ENCODE measurements at regions not wholly inside any gene's neighbourhood (a gene's known extent, or its start where the extent isn't known, plus 50 kb on each side); places are given as distances from the start of the nearest gene placed in this dataset.

DNA sequence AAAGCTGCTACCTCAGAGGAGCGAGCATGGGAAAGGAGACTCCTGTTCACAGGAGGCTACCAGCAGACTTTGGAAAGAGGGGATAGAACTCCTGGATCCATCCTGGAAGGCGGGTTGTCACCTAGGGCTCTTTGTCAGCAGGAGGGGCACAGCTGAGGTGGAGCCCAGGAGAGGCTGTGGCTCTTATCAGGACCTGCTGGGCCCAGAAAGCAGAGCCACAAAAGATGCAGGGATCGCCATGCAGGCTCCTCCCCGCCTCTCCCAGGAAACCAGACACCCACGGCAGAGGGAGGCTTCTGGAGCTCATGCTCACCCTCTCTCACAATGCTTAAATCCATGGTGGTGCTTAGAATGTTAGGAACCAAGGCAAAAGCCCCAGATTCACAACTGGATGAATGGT lies 994.2 kb downstream of the UQCRFS1 start:
- DNase-seq (ENCODE audit: low read depth), result no peak

DNA sequence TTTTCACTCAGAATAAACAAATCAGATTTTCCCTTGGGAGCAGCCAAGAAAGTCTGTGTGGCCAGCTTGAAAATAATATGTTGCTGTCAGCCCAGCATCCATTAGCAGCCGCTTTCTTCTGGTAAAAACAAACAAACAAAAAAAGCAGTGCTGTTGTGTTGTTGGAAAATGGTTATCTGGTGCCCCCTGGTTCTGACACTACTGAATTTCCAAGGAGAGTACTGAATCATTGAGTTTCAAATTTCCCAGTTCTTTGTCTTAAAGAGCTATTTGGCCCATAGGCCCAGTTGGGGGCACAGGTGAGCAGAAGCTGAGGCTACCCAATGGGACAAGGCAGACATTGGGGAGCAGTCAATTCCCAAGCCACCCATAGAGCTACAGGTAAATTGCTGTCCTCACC lies 995.9 kb downstream of the UQCRFS1 start:
- no peak for DNase-seq (ENCODE audit: low read depth)

DNA sequence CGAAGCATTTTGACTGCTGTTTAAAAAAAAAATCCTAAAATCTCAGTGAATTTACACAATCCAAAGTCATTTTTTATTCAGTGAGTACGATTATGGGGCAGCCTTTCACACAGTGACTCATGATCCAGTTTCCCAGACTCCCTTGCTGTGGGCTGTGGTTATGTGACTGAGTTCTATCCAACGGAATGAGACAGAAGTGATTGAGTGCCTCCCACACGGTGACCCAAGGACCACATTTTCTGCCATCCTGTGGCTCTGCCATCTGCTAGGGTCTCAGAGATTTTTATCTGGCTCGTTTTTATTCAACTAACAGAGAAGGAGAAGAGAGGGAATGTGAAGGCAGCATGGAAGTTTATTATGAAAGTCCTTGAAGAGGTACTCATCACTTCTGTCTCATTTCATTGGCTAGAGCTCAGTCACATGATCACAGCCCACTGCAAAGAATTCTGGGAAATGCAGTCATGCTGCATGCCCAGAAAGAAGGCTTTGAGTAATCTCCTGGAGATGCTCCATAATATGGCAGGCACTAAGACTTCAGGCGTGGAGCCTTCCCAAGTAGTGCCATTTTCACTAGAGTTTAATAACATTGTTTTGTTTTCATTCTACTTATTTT lies 999.4 kb downstream of the UQCRFS1 start:
- no peak for DNase-seq (ENCODE audit: low read depth)

DNA sequence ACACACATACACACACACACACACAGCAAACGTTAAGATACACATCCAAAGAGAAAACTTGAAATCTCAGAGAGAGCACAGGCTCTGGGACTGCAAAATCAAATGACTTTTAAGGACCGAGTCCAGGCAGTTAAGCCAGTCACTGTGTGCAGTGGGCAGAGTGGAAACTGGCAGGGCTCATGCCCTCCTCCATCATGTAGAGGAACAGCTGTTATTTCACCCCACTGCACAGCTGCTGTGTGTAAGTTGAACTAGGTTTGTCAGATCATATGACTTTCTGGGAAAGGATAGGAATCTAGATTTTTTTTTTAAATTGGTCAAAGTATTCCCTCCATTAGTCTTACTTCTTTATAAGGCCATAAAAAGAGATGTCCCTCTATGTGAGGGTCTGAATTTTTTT lies 1002.1 kb downstream of the UQCRFS1 start:
- DNase-seq (ENCODE audit: low read depth), result no peak

DNA sequence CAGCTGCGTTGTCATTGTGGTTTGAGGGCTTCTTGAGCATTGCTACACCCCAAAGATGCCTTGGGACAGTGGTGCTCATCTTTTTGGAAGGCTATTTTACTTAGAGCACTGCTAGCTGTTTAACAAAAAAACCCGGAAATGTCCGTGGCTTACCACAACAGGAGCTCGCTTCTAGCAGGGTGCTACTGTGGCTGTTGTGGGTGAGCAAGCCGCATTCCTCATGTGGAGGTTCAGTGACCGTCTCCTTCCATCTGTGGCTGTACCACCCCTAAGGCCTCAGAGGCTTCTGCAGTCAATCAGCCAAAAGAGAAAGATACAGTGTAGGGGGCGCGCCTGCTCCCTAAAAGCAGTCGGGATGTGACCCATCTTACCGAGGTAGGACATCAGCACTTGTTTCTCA lies 1004.2 kb downstream of the UQCRFS1 start:
- no peak for DNase-seq (ENCODE audit: low read depth)

DNA sequence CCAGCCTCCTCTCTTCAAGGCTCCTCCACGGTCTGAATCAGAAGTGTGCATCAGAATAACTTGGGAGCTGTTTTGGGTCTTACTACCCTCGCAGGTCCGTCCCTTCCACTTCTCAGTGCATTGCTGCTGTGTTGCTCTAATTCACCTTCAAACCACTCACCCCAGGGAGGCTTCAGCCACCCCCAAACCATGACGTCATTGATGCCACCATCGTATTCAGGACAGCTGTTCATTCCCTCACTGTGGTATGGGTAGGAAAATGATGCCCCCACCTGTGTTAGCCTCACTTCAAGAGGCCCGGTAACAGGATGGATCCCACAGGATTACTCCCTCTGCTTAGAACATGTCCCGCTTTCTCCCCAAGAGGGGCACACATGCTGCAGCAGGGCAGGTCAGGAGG lies 1005.7 kb downstream of the UQCRFS1 start:
- no peak for DNase-seq (ENCODE audit: low read depth)

DNA sequence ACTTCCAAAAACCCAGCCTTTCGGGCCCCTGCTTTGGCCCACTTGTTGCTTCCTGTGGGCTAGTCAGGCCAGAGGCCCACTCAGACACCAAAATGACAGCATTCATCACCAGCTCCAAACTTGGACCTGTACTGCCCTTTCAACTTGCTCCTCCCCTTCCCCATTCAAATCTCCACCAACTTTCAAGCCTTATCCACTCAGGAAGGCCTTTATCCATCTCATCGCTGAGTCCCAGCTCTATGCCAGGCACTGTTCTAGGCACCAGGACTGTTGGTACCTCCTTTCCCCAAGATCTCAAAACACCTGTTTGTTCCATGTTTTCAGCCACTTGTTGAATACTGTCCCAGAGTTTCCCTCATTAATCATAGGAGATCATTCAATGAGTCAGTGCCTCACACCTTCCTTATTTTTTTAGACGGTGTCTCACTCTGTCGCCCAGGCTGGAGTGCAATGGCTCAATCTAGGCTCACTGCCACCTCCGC lies 1011.4 kb downstream of the UQCRFS1 start:
- DNase-seq (ENCODE audit: low read depth), result no peak

DNA sequence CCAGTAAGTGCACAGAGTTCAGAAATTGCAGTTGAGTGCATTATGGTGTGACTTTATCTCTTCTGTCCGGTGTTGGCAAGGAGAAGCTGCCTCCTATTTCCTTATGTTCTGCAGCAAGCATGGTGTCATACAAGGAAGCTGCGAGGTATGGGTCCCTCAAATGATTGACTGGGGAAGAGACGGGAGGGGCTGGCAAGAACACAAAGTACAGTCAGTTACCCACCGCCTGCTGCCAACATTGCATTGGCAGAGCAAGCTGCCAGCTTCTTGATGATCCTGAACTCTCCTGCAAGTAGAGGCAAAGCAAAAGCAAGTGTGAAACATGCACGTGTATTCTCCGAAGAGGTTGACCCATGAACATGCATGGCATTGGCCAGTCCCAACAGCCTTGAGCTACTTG lies 1013.6 kb downstream of the UQCRFS1 start:
- DNase-seq (ENCODE audit: low read depth), result no peak

DNA sequence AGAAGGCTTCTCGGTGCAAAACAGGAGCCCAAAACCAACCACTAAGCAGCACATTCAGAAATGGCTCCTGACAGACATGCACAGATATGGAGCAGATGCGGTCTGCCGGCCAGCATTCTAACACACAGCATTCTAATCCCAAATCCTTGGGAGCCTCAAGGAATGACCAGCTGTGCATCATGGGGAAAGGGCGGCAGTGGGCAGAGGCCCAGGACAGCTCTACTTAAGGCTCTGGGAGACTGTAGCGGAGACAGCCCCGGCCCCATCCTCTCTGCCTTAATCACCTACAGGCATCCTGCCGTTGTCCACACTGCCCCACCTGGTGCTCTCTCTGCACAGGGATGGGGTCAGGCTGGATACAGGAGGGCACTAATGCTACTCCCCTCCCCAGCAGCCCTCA lies 1016.0 kb downstream of the UQCRFS1 start:
- no peak for DNase-seq (ENCODE audit: low read depth)

DNA sequence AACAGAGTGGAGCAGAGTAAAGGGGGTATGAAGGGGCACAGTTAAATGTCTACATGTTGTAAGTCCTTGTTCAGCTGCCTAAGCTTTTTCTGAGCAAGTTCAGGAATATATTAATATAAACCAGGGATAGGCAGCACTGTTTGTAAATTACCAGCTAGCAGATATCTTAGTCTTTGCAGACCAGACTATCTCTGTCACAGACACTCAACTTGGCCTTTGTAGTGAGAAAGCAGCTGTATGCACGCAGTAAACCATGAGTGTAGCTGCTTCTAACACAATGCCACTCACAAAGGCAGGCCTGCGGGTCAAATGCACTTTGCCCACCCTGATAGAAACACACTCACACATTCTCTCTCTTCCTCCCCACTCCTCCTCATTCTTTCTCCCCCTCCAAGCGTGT lies 1016.9 kb downstream of the UQCRFS1 start:
- DNase-seq (ENCODE audit: low read depth), result no peak

DNA sequence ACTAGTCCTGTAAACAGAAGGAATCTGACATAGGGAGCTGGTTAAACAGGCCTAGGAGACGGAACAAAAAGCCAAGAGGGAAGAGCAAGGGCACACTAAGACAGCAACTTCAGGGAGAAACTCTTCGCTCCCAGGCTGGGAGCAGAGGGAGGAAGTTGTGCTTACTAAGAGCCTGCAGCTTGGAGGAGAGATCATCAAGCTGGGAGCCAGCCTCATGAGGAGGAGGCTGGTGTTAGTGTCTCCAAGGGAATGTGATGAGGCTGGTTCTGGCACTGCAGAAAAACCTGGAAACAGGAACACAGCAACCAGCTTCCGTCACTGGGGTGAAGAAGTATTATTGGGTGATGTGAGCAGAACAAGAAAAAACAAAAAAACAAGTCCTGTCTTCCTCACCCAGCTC lies 1027.3 kb downstream of the UQCRFS1 start:
- no peak for DNase-seq (ENCODE audit: low read depth)

DNA sequence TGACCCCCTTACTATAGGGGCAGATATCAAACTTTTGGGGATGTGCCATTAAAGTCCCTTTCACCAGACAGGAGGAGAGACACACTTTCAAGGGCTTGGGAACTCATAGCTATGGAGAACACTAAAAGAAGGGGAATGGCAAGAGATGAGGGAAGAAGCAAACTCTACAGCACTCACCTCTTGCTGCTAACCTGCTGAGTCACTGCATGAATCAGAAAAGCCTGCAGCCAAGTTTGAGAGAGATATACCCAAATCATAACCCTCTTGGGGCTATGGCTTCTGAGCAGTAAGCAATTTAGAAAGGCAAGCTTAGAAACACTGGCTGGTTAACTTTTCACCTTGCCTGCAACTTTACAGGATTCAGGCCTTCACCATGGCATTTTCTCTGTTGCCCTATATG lies 1028.0 kb downstream of the UQCRFS1 start:
- no peak for DNase-seq (ENCODE audit: low read depth)

DNA sequence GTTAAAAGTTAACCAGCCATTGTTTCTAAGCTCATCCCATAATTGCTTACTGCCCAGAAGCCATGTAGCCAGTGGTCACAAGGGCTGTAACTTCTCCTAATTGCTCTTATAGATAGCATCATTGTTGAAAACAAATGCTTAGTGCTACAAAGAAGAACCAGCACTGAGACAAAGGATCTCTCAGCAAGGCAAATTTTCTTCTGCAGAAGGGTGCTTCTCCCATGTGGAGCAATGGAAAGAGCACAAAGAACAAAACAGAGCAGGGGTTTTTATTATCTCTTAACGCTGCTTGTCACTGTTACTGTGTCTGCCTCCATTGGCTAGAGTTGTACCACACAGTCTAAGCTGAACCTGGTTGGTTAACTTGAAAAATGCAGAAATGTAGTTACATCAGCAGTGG lies 1036.8 kb downstream of the UQCRFS1 start:
- no peak for DNase-seq (ENCODE audit: low read depth)

DNA sequence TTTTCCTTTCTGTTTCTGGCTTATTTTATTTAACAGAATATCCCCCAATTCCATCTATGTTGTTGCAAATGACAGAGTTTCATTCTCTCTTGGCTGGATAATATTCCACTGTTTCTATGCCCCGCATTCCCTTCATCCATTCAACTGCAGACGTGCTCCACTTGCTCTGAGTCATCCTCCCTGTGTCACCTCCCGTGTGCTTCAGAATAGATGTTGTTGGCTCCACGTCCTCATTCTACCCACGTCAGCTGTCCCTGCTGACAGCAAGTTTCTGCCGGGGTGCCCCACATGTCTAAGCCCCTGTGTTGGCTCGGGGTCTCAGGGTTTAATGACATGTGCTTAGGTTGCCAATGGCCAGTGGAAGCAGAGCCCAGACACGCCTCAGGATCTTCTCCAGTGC lies 1041.0 kb downstream of the UQCRFS1 start:
- DNase-seq (ENCODE audit: low read depth), result no peak

DNA sequence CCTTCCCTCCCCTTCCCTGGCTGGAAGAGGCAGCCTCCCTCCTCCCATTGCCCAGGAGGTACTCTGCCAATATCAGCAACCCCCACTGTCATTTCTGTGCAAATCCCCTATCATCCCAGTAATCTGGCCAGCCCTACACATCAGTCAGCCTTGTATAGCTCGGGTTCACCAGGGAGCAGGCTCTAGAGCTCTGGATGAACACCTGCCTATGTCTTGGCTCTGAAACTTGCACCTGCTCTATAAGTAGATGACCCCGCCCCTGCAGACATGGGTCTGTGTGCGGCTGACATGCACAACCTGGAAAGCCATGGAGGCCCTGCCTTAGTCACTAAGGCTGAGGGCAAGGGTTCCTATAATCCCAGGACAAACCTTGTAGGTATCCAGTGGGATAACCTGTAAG lies 1042.9 kb downstream of the UQCRFS1 start:
- DNase-seq (ENCODE audit: low read depth), result no peak

DNA sequence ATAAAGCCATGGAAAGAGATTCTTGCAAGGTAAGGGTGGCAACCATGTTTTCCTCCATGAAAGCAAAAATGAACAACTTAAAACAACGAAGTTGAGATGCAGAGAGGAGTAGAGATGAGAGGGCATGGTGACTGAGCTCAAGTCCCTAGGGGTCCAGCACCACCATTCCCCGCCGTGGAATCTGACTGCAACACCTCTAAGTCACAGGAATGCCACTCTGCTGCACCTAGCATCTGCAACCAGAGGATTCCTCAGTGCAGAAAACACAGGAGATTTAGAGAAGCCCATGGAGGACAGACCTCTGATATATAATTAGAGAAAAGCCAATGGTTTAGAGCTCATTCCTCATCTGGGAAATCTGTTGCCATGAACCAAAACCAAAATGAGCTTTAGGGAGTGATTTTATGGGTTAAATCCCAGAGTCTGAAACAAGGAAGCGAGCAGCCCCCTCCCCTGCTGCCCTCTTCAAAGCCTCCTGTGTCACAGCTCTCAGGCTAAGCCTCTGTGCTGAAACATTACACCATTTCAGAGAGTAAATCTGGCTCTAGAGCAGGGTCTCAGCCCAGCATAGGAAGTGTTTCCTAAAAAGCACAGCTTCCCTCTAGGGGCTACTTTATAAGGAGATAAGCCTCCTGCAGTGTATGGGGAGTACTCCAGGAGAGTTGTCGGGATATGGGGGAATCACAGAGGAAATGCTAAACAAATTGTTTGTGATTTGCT lies 1043.6 kb downstream of the UQCRFS1 start:
- no peak for DNase-seq (ENCODE audit: low read depth)

DNA sequence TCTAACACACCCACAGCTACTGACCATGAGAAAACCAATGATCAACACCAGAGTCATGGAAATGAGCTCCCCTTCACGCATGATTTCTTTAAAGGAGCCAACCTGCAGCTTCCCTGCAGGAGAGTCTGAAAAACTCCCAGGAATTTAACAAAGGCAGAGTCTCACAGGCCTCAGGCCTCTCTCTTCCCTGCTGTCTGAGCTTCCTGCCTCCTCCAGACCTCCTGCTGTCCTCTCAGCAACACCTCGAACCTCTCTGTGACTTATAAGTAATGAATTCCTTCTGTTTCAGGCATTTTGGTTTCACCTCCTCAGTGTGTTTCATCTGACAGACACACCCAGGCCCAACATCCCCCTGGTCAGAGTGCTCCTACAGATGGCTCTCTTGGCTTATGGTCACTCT lies 1044.4 kb downstream of the UQCRFS1 start:
- DNase-seq (ENCODE audit: low read depth), result no peak

DNA sequence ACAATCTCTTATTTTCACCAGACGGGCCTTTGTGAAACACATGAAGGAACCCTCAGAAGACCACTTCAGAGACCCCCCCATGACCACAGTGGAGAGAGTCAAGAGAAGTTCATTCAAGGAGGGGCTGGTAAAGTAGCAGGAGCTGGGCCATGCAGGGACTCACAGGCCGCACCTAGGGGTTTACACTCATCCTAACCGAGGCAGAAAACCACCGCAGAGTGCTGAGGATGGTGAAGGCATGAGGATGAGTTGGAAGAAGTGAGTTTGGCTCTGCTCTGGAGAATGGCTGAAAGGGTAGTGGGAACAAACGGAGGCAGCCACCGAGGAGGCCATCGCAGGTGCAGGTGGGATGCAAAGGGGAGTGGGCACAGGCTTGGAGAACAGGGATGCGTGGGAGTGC lies 1046.9 kb downstream of the UQCRFS1 start:
- no peak for DNase-seq (ENCODE audit: low read depth)

DNA sequence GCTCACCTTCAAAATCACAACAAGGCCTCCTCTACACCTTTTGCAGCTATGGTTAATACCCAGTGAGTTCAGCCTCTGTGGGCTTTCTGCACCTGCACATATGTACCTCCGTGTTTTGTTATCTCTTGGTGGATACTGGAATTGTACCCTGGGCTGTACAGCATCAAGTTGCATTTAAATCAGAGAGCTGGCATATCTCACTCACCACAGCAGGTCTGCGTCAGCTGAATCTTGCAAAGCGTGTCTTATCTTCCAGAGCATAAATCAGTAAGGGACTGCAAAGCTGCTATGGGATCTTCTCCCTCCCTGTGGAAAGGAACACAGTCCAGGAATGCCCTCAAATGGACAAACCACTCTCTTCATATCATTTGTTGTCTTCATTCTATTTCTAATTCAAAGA lies 1048.7 kb downstream of the UQCRFS1 start:
- no peak for DNase-seq (ENCODE audit: low read depth)

DNA sequence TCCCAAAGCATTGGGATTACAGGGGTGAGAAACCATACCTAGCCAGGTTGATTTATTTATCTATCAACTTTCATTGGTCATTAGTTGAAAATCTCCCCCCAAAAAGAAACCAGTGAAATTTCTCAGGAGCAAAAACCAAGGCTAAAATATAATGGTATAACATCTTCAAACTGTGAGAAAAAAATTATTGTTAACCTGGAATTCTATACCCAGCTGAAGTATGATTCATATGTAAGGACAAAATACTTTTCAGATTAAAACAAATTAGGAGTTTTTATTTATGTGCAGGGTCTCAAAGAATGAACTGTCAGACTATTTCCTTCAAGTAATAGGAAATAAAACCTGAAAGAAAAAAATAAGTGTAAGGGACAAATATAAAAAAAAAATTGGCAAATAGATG lies 1053.9 kb downstream of the UQCRFS1 start:
- DNase-seq (ENCODE audit: low read depth), result no peak

DNA sequence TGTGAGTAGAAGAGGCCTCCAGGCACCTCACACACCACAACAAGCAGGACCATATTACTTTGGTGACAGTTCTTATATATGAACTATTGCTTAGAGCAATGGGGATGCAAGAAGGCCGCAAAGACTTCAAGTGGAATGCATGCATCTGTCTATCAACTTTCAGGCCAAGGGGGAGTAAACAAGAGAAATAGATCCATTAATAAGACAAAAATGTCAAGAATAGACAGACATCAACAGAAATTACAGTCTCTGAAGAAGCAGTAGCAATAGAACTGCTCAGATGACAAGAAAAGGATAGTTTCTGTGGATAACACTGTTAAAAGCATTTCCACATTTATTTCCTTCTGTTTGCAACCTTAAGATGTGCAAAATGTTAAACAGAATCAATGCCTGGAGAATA lies 1057.7 kb downstream of the UQCRFS1 start:
- no peak for DNase-seq (ENCODE audit: low read depth)

DNA sequence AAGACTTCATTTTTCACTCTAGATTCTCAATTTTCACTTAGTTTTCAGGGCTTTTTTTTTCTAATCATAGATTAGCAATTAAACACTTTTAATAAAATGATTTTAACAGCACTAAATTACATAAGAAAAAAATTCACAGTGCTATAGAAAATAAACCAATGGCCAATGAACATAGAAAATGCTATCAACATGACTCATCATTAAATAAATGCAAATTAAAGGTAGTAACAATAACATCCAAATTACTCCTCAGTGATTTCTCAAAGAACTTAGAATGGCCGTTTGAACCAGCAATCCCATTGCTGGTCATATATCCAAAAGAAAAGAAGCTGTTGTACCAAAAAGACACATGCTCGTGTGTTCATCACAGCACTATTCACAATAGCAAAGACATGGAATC lies 1058.9 kb downstream of the UQCRFS1 start:
- no peak for DNase-seq (ENCODE audit: low read depth)

DNA sequence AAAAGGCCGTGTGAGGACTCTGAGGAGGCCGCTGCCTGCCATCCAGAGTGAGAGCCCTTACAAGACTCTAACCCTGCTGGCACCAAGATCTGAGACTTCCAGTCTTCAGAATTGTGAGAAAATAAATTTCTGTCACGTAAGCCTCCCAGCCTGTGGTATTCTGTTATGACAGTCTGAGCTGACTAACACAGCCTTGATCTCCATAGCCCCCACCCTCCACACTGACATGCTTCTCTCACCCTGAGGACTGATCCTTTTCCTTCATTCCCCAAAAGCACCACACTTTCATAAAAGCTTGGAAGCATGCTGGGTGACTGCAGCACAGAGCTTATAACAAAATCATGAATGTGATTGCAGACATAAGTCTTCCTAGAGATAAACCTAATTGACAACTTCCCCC lies 1059.8 kb downstream of the UQCRFS1 start:
- no peak for DNase-seq (ENCODE audit: low read depth)

DNA sequence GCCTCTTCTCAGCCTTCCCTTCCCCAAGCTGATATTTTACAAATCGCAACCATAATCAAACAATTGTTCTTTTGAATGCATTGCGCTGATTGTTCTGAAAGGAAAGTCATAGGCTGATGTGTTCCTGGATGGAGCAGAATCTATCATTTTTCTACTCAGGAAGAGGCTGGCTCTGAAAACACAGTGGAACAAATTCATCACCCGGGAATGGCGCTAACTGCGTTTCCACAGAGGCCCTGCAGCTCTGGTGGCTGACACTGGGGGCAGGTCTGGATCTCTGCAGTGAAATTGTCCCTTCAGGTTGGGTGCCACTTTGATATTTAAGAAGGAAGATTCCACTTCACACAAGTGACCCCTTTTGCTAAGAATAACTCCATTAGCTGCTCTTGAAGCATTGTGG lies 1060.8 kb downstream of the UQCRFS1 start:
- no peak for DNase-seq (ENCODE audit: low read depth)
